IPS DF 19.7 (cell line): ENCODE measurements at regions not wholly inside any gene's neighbourhood (a gene's known extent, or its start where the extent isn't known, plus 50 kb on each side); places are given as distances from the start of the nearest gene placed in this dataset.

ENCODE experiments used
- DNase-seq: peaks from one replicate; pipeline ENCODE4 v3.0.0-alpha.2; 2013; ENCODE audit warnings: low read depth, low spot score

- no peak for DNase-seq
These were observed 88.3 kb upstream of the ARHGAP29 start for GRCh38 chr1:94325377-94326302.

DNA sequence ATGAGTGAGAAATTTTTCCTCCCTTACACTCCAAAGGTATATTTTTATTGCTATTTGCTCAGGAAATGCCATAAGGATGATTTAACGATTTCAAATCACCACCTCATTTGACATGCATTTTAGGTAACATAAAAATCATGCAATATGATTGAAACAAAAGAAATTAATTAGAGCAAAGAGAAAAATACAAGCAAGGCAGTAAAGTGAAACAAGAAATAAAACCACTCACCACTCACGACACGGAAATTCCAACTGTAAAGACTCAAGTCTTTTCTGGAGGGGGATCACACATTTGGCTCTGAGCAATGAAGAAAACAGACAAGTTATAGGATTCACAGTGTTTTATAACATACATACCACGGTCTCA is 86.8 kb upstream of the ARHGAP29 start:
- DNase-seq = no peak

- no peak for DNase-seq
These were observed 86.2 kb upstream of the ARHGAP29 start for GRCh38 chr1:94323311-94324177.

- no peak for DNase-seq
These were observed 85.3 kb upstream of the ARHGAP29 start for GRCh38 chr1:94322696-94323095.

DNA sequence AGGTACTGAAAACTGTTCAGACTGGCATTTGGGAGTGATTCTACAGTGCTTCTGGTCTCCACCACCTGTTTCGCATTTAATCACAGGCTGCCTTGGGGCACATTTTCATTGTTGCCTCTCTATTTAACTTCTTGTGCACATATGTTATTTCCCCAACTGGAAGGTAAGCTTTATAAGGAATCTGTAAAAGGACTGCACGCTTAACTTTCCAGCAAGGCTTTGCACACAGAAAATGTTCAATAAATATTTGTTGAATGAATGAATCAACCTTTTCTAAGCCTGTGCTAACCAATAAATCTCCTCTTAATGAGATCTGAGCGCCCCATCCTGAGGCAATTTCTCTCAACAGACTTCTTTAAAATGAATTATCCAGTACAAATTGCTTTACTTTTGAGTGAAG is 84.3 kb upstream of the ARHGAP29 start:
- DNase-seq = no peak

- DNase-seq = no peak
These were observed 82.1 kb upstream of the ARHGAP29 start for GRCh38 chr1:94319319-94320102.

GRCh38 chr1:94318505-94319030 is 81.2 kb upstream of the ARHGAP29 start:
- DNase-seq = no peak

DNA sequence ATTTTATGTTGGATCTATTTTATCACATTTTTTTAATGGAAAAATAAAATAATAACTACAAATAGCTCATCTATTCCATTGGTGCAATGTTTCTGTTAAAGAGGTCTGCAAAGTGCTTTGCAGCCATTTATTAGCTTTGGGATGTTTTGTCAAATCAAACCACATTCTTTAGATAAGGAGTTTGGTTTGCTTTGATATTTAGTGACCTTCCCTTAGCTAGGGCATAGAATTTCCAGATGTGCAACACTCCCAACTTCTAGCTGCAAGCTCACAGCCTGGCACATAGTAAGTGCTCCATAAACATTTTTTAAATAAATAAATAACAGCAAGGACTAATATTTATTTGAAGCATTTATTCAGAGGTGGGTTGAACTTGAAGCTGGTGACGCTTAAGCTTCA is 80.4 kb upstream of the ARHGAP29 start:
- DNase-seq = no peak

DNA sequence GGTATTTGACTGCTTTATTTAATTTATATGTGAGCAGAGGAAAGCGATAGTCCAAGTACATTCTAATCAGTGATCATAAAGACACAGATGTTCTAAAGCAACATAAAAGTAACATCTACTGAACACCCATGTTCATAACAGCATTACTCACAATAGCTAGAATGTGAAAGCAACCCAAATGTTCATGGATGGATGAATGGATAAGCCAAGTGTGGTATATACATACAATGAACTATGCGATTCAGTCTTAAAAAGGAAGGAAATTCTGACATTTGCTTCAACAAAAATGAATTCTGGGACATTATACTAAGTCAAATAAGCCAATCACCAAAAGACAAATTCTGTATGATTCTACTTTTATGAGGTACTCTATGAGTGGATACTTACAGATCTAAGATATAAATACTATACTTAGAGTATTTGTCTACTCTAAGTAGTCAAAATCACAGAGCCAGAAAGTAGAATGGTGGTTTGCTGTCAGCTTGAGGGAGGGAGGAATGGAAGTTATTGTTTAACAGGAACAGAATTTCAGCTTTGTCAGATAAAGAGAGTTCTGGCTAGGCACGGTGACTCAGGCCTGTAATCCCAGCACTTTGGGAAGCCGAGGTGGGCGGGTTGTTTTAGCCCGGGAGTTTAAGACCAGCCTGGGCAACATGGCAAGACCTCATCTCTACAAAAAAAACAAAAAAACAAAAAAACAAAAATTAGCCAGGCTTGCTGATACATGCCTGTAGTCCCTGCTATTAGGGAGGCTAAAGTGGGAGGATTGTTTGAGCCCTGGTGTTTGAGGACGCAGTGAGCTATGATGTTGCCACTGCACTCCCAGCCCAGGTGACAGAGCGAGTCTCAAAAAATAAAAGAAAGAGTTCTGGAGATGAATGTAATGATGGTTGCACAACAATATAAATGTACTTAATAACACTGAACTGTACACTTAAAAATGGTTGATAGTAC is 79.7 kb upstream of the ARHGAP29 start:
- DNase-seq = no peak

GRCh38 chr1:94316183-94316582 is 78.8 kb upstream of the ARHGAP29 start:
- DNase-seq = no peak

- no peak for DNase-seq
These were observed 78.2 kb upstream of the ARHGAP29 start for GRCh38 chr1:94315552-94316116.

GRCh38 chr1:94314222-94314858 is 77.0 kb upstream of the ARHGAP29 start:
- no peak for DNase-seq

DNA sequence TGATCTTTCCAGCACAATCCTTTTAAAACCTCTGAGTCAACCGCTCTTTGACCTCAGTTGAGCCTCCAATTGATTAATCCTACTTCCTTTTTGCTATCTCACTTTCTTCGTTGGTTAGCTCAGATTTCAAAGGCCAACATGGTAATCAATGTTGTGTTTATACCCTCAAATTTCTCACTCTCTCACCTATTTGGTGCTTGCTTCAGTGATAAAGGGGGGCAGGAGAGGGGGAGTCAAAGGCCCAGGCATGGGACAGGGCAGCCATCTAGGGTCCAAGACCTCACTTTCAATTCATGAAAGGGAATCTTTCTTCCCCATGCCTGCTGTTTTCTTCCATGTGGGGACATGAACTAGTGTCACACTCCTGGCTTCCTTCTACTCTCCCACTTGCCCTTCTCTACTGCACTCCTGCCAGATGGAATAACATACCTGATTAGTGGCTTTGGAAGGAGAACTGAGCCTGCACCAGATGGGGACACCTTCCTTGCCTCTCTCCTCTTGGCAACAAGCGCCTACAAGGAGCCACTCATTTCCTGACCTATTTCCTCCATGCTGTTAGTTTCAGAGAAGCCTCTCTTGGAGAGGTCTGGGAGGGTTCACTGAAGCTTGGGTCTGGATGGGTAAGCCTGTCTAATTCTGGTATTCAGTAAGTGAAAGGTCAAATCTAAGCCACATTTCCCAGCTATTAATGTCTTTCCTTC is 73.3 kb upstream of the ARHGAP29 start:
- DNase-seq = no peak

- DNase-seq = no peak
These were observed 72.6 kb upstream of the ARHGAP29 start for GRCh38 chr1:94309829-94310569.

GRCh38 chr1:94309216-94309615 is 71.8 kb upstream of the ARHGAP29 start:
- no peak for DNase-seq

DNA sequence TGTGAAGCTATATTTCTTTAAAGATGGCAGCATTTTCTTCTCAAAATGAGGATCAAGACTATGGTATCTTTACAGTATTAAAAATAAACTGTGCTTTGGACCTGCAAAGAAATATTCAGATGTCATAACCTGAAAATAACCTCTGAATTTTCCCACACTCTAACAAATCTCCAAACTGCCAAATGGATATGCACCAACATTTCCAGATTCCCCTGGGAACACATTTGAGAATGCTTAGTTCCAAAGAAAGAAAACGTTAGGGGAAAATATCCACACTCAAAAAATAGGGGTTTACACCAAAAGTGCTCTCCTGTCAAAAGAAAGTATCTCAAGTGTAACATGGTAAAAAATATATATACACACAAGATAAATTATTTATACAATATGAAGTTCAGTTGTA is 69.1 kb upstream of the ARHGAP29 start:
- no peak for DNase-seq

GRCh38 chr1:94305704-94306103 is 68.3 kb upstream of the ARHGAP29 start:
- no peak for DNase-seq

- no peak for DNase-seq
These were observed 67.2 kb upstream of the ARHGAP29 start for GRCh38 chr1:94304553-94304952.
